PC-3 (cell line): ENCODE measurements at regions not wholly inside any gene's neighbourhood (a gene's known extent, or its start where the extent isn't known, plus 50 kb on each side); places are given as distances from the start of the nearest gene placed in this dataset.

Experiments
- ATAC-seq: fragments of 200-7000 bp; cut with Tn5 transposase; 2 replicates; pipeline ENCODE4 v1.9.1; 2020; ENCODE audit warnings: mild to moderate bottlenecking, moderate library complexity
- BruUV-seq: library from RNA; stranded (reverse); fragments of 400-500 nt; replicated peaks from 2 replicates; lab custom pipeline; 2021; lab: Mats Ljungman, UMichigan
- CTCF ChIA-PET: fragments of 300-600 bp; sonication (Branson Sonifier 250); formaldehyde crosslinking; loops from one replicate; lab custom pipeline; 2022; ENCODE audit warnings: antibody characterized with exemption; lab: Charles Lee
- POLR2A ChIA-PET: fragments of 300-600 bp; sonication (Branson Sonifier 250); formaldehyde crosslinking; loops from one replicate; lab custom pipeline; 2022; ENCODE audit warnings: antibody characterized with exemption; ENCODE audit not compliant: unreplicated experiment; lab: Charles Lee
- DNase-seq: peaks from one replicate; pipeline ENCODE4 v3.0.0-alpha.2; 2015
- H2AFZ ChIP-seq: fragments of 300-600 bp; sonication (generic); 2 replicates; pipeline ENCODE4 v1.6.0; 2016; ENCODE audit warnings: antibody characterized with exemption, low read length
- H3F3A ChIP-seq: fragments of 300-600 bp; sonication (generic); one replicate; pipeline ENCODE4 v1.6.0; 2017; ENCODE audit warnings: antibody characterized with exemption, low read length, control low read depth, mild to moderate bottlenecking; ENCODE audit not compliant: unreplicated experiment
- H3K27ac ChIP-seq: fragments of 300-600 bp; sonication (generic); 2 replicates; pipeline ENCODE4 v1.5.1; 2016; ENCODE audit warnings: mild to moderate bottlenecking, low read length
- H3K27me3 ChIP-seq: fragments of 300-600 bp; sonication (generic); 2 replicates; pipeline ENCODE4 v1.6.1; 2016; ENCODE audit warnings: low read length, mixed read lengths
- H3K36me3 ChIP-seq: fragments of 300-600 bp; sonication (generic); 2 replicates; pipeline ENCODE4 v1.6.1; 2016; ENCODE audit warnings: low read depth, mixed run types, low read length, mixed read lengths
- H3K4me1 ChIP-seq: fragments of 300-600 bp; sonication (generic); 2 replicates; pipeline ENCODE4 v1.5.1; 2016; ENCODE audit warnings: low read length; ENCODE audit not compliant: insufficient read depth
- H3K4me2 ChIP-seq: fragments of 300-600 bp; sonication (generic); 2 replicates; pipeline ENCODE4 v1.6.0; 2016; ENCODE audit warnings: low read length
- H3K4me3 ChIP-seq: fragments of 300-600 bp; sonication (generic); 2 replicates; pipeline ENCODE4 v1.5.1; 2016; ENCODE audit warnings: mild to moderate bottlenecking, low read length, mixed read lengths
- H3K79me2 ChIP-seq: fragments of 300-600 bp; sonication (generic); 2 replicates; pipeline ENCODE4 v1.6.1; 2017; ENCODE audit warnings: low read length, mixed read lengths
- H3K9ac ChIP-seq: fragments of 300-600 bp; sonication (generic); 2 replicates; pipeline ENCODE4 v1.6.0; 2016; ENCODE audit warnings: mild to moderate bottlenecking, low read length
- H3K9me2 ChIP-seq: fragments of 300-600 bp; sonication (generic); replicated peaks from 2 replicates; pipeline ENCODE4 v1.6.1; 2016; ENCODE audit warnings: mixed run types, low read length, mixed read lengths
- H3K9me3 ChIP-seq: fragments of 300-600 bp; sonication (generic); 2 replicates; pipeline ENCODE4 v1.6.1; 2016; ENCODE audit warnings: low read length, mixed read lengths
- H4K20me1 ChIP-seq: fragments of 300-600 bp; sonication (generic); 2 replicates; pipeline ENCODE4 v1.6.1; 2016; ENCODE audit warnings: low read length, mixed read lengths
- EZH2 ChIP-seq: fragments of 300-600 bp; sonication (generic); IDR thresholded peaks from one replicate; pipeline ENCODE4 v1.6.1; 2017; ENCODE audit warnings: antibody characterized with exemption, mild to moderate bottlenecking, low read length; ENCODE audit not compliant: unreplicated experiment
- EZH2phosphoT487 ChIP-seq: fragments of 300-600 bp; sonication (generic); IDR thresholded peaks from 2 replicates; pipeline ENCODE4 v1.6.1; 2018; ENCODE audit warnings: mild to moderate bottlenecking, antibody characterized with exemption, low read length, borderline replicate concordance
- intact Hi-C: fragments of 100-400 bp; cut with micrococcal nuclease; formaldehyde crosslinking; loops from 2 replicates; pipeline ENCODE4 v1.9.0; 2023
- TF ChIP-seq, protein P1 (sequence below): fragments of 300-600 bp; sonication (generic); conservative IDR thresholded peaks from 2 replicates; pipeline ENCODE4 v1.5.1; 2017; ENCODE audit warnings: antibody characterized with exemption, low read depth, mild to moderate bottlenecking, low read length

DNA sequence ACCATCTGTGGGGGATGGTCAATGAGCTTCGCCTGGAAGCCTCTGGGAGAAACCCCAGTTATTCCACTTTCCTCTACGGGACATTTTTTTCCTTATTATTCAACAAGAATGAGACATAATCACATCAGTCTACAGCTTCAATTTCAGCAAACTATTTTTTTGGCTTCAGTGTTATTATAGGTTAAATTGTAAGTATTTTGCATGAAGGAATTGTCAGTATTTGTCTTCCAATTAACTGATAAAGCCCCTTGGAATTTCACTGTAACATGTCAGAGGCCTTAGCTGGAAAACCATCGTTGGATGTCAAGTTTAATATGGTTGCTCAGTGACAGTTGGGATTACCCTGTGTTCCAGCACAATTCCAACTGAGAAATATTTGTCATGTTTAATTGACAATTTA lies 480.9 kb upstream of the CHST9 start:
- no peaks in the 10 kb centered on the region for H3K36me3 ChIP-seq
- no peak overlapping the region for H3K27ac ChIP-seq
- H4K20me1 ChIP-seq, result no peaks in the 10 kb centered on the region
- H3K9ac ChIP-seq, result no peak overlapping the region
- no peak for DNase-seq
- no peak for TF ChIP-seq EZH2
- TF ChIP-seq, protein P1, sequence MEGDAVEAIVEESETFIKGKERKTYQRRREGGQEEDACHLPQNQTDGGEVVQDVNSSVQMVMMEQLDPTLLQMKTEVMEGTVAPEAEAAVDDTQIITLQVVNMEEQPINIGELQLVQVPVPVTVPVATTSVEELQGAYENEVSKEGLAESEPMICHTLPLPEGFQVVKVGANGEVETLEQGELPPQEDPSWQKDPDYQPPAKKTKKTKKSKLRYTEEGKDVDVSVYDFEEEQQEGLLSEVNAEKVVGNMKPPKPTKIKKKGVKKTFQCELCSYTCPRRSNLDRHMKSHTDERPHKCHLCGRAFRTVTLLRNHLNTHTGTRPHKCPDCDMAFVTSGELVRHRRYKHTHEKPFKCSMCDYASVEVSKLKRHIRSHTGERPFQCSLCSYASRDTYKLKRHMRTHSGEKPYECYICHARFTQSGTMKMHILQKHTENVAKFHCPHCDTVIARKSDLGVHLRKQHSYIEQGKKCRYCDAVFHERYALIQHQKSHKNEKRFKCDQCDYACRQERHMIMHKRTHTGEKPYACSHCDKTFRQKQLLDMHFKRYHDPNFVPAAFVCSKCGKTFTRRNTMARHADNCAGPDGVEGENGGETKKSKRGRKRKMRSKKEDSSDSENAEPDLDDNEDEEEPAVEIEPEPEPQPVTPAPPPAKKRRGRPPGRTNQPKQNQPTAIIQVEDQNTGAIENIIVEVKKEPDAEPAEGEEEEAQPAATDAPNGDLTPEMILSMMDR, result no peak
- no peak for TF ChIP-seq EZH2phosphoT487
- H3K9me3 ChIP-seq, result no peaks in the 10 kb centered on the region; the same call in 1 of the 2 replicates
- ChIA-PET CTCF (no interaction called here), POLR2A (interaction anchor here (0.6 kb wide), 1 partner anchor 36 kb away, joined by 3 read pairs; no protein-coding TSS in a partner anchor)
- no peaks in the 10 kb centered on the region for H3K4me1 ChIP-seq
- H3K27me3 ChIP-seq, result no peaks in the 10 kb centered on the region
- no peaks in the 10 kb centered on the region for H3K9me2 ChIP-seq
- H3K79me2 ChIP-seq, result no peaks in the 10 kb centered on the region
- no peaks in the 10 kb centered on the region for H3F3A ChIP-seq
- H2AFZ ChIP-seq, result no peak overlapping the region
- no peak overlapping the region for H3K4me2 ChIP-seq
- intact Hi-C loops, result no loop called here
- BruUV-seq, result no TSS peak
- no peak overlapping the region for H3K4me3 ChIP-seq
- ATAC-seq, result no peak

- H3K27me3 ChIP-seq, result no peaks in the 10 kb centered on the region
- no peak for TF ChIP-seq EZH2phosphoT487
- TF ChIP-seq EZH2, result no peak
- TF ChIP-seq, protein P1, result no peak
- H3K27ac ChIP-seq, result no peak overlapping the region
- no TSS peak for BruUV-seq
- no peaks in the 10 kb centered on the region; the same call in 1 of the 2 replicates for H3K9me3 ChIP-seq
- no peak overlapping the region for H3K9ac ChIP-seq
- intact Hi-C loops, result no loop called here
- H2AFZ ChIP-seq, result no peak overlapping the region
- H3K9me2 ChIP-seq, result no peaks in the 10 kb centered on the region
- H3K4me2 ChIP-seq, result no peak overlapping the region
- CTCF ChIA-PET, result no interaction called here
- H3K4me1 ChIP-seq, result no peaks in the 10 kb centered on the region
- POLR2A ChIA-PET, result interaction anchor here (0.6 kb wide), 1 partner anchor 35 kb away, joined by 3 read pairs; no protein-coding TSS in a partner anchor
- H3K4me3 ChIP-seq, result no peak overlapping the region
- no peak for ATAC-seq
- H3K79me2 ChIP-seq, result no peaks in the 10 kb centered on the region
- H3K36me3 ChIP-seq, result no peaks in the 10 kb centered on the region
- H3F3A ChIP-seq, result no peaks in the 10 kb centered on the region
- no peaks in the 10 kb centered on the region for H4K20me1 ChIP-seq
- no peak for DNase-seq
Observed at GRCh38 chr18:27665264-27665799, 480.2 kb upstream of the CHST9 start.

DNA sequence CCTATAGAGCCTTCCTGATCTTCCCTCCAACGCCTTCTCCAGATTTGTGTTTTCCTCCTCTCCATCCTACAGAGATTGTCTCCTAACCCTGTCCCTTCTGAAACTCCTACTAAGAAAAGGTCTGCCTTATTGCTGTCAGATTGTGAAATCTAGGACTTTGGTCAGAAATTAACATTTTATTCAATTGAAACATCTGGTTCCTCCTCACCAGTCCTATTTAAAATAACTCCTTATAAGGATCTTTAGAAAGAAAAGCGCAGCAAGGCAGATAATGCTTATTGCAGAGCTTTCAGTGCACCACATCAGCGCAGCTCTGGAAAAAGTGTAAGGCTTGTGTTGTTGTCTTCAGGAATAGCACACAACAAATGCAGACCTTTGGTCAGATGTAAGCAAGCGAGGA lies 477.8 kb upstream of the CHST9 start:
- ChIA-PET CTCF (no interaction called here), POLR2A (no interaction called here)
- Histone ChIP-seq H3K9me3 (no peaks in the 10 kb centered on the region; the same call in 1 of the 2 replicates), H3F3A (no peaks in the 10 kb centered on the region), H3K79me2 (no peaks in the 10 kb centered on the region), H3K9ac (no peak overlapping the region), H3K9me2 (no peaks in the 10 kb centered on the region), H3K4me2 (no peak overlapping the region), H3K27ac (no peak overlapping the region), H2AFZ (no peak overlapping the region), H3K27me3 (no peaks in the 10 kb centered on the region), H3K4me1 (no peaks in the 10 kb centered on the region), H4K20me1 (no peaks in the 10 kb centered on the region), H3K4me3 (no peak overlapping the region), H3K36me3 (no peaks in the 10 kb centered on the region)
- intact Hi-C loops, result no loop called here
- DNase-seq, result no peak
- TF ChIP-seq EZH2phosphoT487 (no peak), EZH2 (no peak)
- TF ChIP-seq, protein P1, result no peak
- no TSS peak for BruUV-seq
- ATAC-seq, result no peak
